AG04449 (cell line): ENCODE measurements at regions not wholly inside any gene's neighbourhood (a gene's known extent, or its start where the extent isn't known, plus 50 kb on each side); places are given as distances from the start of the nearest gene placed in this dataset.

Experiments
- CTCF ChIA-PET: fragments of 350-600 bp; formaldehyde crosslinking; extraction: SDS; loops from one replicate; lab custom pipeline; 2021; ENCODE audit warnings: antibody characterized with exemption; lab: Yijun Ruan, JAX
- POLR2A ChIA-PET: fragments of 400-600, 350-600 bp; formaldehyde crosslinking; extraction: SDS; loops from one replicate; lab custom pipeline; 2020; ENCODE audit warnings: antibody characterized with exemption, inconsistent platforms; lab: Yijun Ruan, JAX
- DNase-seq: peaks from one replicate; pipeline ENCODE4 v3.0.0-alpha.2; 2010; ENCODE audit warnings: low read depth, low spot score
- H3K4me3 ChIP-seq: 2 replicates; pipeline ENCODE4 v1.5.1; 2011; ENCODE audit warnings: low read depth, mild to moderate bottlenecking, control low read depth, low read length
- TF ChIP-seq, protein P1 (sequence below): IDR thresholded peaks from one replicate; pipeline ENCODE4 v1.5.1; 2011; ENCODE audit warnings: mild to moderate bottlenecking, moderate library complexity, low read length, control low read depth, inconsistent platforms; ENCODE audit not compliant: insufficient read depth; ENCODE audit errors: missing control alignments

- no peak overlapping the region for H3K4me3 ChIP-seq
- no peak for DNase-seq
- POLR2A ChIA-PET = no interaction called here
- CTCF ChIA-PET = no interaction called here
- TF ChIP-seq, protein P1, sequence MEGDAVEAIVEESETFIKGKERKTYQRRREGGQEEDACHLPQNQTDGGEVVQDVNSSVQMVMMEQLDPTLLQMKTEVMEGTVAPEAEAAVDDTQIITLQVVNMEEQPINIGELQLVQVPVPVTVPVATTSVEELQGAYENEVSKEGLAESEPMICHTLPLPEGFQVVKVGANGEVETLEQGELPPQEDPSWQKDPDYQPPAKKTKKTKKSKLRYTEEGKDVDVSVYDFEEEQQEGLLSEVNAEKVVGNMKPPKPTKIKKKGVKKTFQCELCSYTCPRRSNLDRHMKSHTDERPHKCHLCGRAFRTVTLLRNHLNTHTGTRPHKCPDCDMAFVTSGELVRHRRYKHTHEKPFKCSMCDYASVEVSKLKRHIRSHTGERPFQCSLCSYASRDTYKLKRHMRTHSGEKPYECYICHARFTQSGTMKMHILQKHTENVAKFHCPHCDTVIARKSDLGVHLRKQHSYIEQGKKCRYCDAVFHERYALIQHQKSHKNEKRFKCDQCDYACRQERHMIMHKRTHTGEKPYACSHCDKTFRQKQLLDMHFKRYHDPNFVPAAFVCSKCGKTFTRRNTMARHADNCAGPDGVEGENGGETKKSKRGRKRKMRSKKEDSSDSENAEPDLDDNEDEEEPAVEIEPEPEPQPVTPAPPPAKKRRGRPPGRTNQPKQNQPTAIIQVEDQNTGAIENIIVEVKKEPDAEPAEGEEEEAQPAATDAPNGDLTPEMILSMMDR = no peak
These were observed 156.8 kb upstream of the PHYHIPL start for GRCh38 chr10:59019603-59020002.

DNA sequence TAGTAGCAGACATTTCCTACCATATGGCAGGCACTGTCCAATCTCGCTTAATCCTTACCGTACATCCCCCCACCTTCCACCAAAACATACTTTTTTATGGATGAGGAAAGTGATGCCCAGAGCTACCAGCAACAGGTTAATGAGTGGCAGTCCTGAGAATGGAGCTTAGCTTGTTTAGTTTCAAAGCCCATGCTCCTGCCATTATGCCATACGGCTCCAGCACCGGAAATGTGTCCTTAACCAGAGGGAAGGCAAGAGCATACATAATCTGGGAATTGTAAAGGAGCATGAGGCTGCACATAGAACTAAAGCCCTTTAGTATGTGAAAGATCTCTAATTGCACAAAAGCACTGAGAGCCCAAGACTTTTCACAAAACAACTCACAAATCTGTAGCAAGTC lies 155.9 kb upstream of the PHYHIPL start:
- DNase-seq = no peak
- TF ChIP-seq, protein P1 = no peak
- ChIA-PET CTCF (no interaction called here), POLR2A (no interaction called here)
- no peak overlapping the region for H3K4me3 ChIP-seq

DNA sequence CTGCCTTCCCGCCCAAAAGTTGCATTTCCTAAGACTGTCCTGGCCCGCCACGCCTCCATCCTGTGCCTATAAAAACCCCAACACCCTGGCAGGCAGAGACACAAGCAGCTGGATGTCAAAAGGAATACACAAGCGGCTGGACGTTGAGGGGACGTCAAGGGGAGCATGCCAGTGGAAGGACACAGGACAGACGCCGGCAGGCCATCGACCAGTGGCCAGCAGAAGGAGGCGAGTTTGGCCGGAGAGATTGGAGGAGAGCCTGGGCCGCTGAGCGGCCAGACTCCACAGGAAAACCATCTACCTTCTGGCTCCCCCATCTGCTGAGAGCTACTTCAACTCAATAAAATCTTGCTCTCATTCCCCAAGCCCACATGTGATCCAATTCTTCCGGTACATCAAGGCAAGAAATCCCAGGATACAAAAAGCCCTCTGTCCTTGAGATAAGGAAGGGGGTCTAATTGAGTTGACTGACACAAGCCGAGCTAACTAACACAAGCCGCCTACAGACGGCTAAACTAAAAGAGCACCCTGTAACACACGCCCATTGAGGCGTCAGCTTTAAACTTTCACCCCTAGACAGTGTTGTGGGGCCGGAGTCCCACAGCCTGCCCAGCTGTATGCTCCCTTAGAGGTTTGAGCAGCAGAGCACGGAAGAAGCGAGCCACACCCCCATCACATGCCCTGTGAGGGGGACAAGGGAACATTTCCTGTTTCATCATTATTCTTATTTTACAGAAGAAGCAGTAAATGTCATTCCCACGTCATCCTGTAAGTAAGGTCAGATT lies 150.3 kb upstream of the PHYHIPL start:
- TF ChIP-seq, protein P1 = no peak
- DNase-seq = no peak
- CTCF ChIA-PET = no interaction called here
- H3K4me3 ChIP-seq = no peak overlapping the region
- POLR2A ChIA-PET = interaction anchor here (0.7 kb wide), 1 partner anchor 78 kb away, joined by 3 read pairs; no protein-coding TSS in a partner anchor

- TF ChIP-seq, protein P1 = no peak
- no peak overlapping the region for H3K4me3 ChIP-seq
- no peak for DNase-seq
- ChIA-PET POLR2A (no interaction called here), CTCF (no interaction called here)
These were observed 148.3 kb upstream of the PHYHIPL start for GRCh38 chr10:59027975-59028655.

DNA sequence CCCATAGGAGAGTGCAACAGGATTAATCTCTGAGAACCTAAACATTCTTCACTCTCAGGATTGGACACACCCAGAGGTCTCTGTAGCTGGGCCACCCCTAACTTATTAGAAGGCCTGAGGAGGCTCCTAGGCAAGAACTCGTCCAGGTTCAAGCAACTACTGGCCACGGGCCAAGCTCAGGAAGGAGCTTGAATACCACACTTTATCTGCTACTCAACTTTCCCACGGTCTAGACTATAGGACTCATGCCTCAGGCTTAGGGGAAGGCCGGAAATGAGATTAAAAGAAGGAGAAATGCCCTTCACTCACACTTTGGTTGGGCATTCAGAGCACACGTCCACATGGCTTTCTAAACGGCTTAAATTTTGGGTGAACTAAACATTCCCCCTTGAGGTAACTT lies 142.8 kb upstream of the PHYHIPL start:
- POLR2A ChIA-PET = no interaction called here
- CTCF ChIA-PET = no interaction called here
- TF ChIP-seq, protein P1 = no peak
- H3K4me3 ChIP-seq = no peak overlapping the region
- DNase-seq = no peak

GRCh38 chr10:59036311-59037017 lies 140.0 kb upstream of the PHYHIPL start:
- H3K4me3 ChIP-seq = no peak overlapping the region
- TF ChIP-seq, protein P1 = no peak
- ChIA-PET POLR2A (no interaction called here), CTCF (interaction anchor here (0.6 to 1.1 kb wide), 2 partner anchors 84 to 200 kb away, joined by 3 read pairs; no protein-coding TSS in a partner anchor)
- no peak for DNase-seq
